ENCODE measurements at regions not wholly inside any gene's neighbourhood (a gene's known extent, or its start where the extent isn't known, plus 50 kb on each side); places are given as distances from the start of the nearest gene placed in this dataset.
"Not testable (repeated sequence)": the region's sequence is repeated elsewhere in the genome, so short reads cannot be mapped to it uniquely, and the experiment has no call there.

GRCh38 chr2:239818086-239818485 is 207.1 kb downstream of the NDUFA10 start:
- DNase-seq: no peak

- not testable (repeated sequence) for DNase-seq
Measured at GRCh38 chr2:239817468-239818031, 207.6 kb downstream of the NDUFA10 start.

GRCh38 chr2:239816576-239817467 is 208.3 kb downstream of the NDUFA10 start:
- no peak for DNase-seq

GRCh38 chr2:239815671-239816070 is 209.5 kb downstream of the NDUFA10 start:
- no peak for DNase-seq

GRCh38 chr2:239814861-239815601 is 210.1 kb downstream of the NDUFA10 start:
- no peak for DNase-seq

- no peak for DNase-seq
Measured at GRCh38 chr2:239814116-239814860, 210.9 kb downstream of the NDUFA10 start.

GRCh38 chr2:239813261-239814115 is 211.7 kb downstream of the NDUFA10 start:
- no peak for DNase-seq

GRCh38 chr2:239811806-239812560 is 213.2 kb downstream of the NDUFA10 start:
- no peak for DNase-seq

- no peak for DNase-seq
Measured at GRCh38 chr2:239811111-239811781, 213.9 kb downstream of the NDUFA10 start.

GRCh38 chr2:239809391-239809790 is 215.8 kb downstream of the NDUFA10 start:
- DNase-seq: no peak

- DNase-seq: no peak
Measured at GRCh38 chr2:239807568-239807967, 217.6 kb downstream of the NDUFA10 start.

- no peak for DNase-seq
Measured at GRCh38 chr2:239806758-239807434, 218.2 kb downstream of the NDUFA10 start.

- DNase-seq: no peak
Measured at GRCh38 chr2:239806276-239806675, 218.9 kb downstream of the NDUFA10 start.

GRCh38 chr2:239805414-239805813 is 219.7 kb downstream of the NDUFA10 start:
- no peak for DNase-seq

- no peak for DNase-seq
Measured at GRCh38 chr2:239805043-239805329, 220.2 kb downstream of the NDUFA10 start.

GRCh38 chr2:239804161-239805042 is 220.7 kb downstream of the NDUFA10 start:
- no peak for DNase-seq

GRCh38 chr2:239803766-239804115 is 221.4 kb downstream of the NDUFA10 start:
- no peak for DNase-seq

GRCh38 chr2:239803102-239803765 is 221.9 kb downstream of the NDUFA10 start:
- no peak for DNase-seq

GRCh38 chr2:239802185-239802649 is 222.9 kb downstream of the NDUFA10 start:
- no peak for DNase-seq
